Keratinocyte (primary cell): ENCODE measurements at regions not wholly inside any gene's neighbourhood (a gene's known extent, or its start where the extent isn't known, plus 50 kb on each side); places are given as distances from the start of the nearest gene placed in this dataset.
"Not testable (repeated sequence)": the region's sequence is repeated elsewhere in the genome, so short reads cannot be mapped to it uniquely, and the experiment has no call there.

Experiments
- DNase-seq: peaks from one replicate; pipeline ENCODE4 v3.0.0-alpha.2; 2011; ENCODE audit warnings: low read depth, missing footprints, low spot score
- FAIRE-seq: peaks from 2 replicates; lab custom pipeline; 2011; peaks lifted over from hg19 to GRCh38; lab: Jason Lieb, UNC
- H2AFZ ChIP-seq: 2 replicates; pipeline ENCODE4 v1.6.0; 2012; ENCODE audit warnings: low read length, control low read depth, inconsistent platforms; ENCODE audit not compliant: control insufficient read depth
- H3K27ac ChIP-seq: 2 replicates; pipeline ENCODE4 v1.5.1; 2011; ENCODE audit warnings: low read length; ENCODE audit not compliant: control insufficient read depth, insufficient read depth
- H3K27me3 ChIP-seq: 3 replicates; pipeline ENCODE4 v1.6.0; 2011; ENCODE audit warnings: low read length; ENCODE audit not compliant: control insufficient read depth, insufficient read depth; ENCODE audit errors: extremely low read depth
- H3K36me3 ChIP-seq, 2 experiments: 2 replicates in 1 of 2; 3 replicates in 1 of 2; pipeline ENCODE4 v1.5.1; 2011; ENCODE audit warnings: low read length in 2 of 2, mild to moderate bottlenecking in 1 of 2; ENCODE audit not compliant: control insufficient read depth in 2 of 2, insufficient read depth in 2 of 2; ENCODE audit errors: extremely low read depth in 1 of 2
- H3K4me1 ChIP-seq: 3 replicates; pipeline ENCODE4 v1.5.1; 2011; ENCODE audit warnings: low read length; ENCODE audit not compliant: control insufficient read depth, insufficient read depth; ENCODE audit errors: extremely low read depth
- H3K4me2 ChIP-seq: 3 replicates; pipeline ENCODE4 v1.6.0; 2011; ENCODE audit warnings: low read depth, low read length; ENCODE audit not compliant: control insufficient read depth, insufficient read depth; ENCODE audit errors: extremely low read depth
- H3K4me3 ChIP-seq, 3 experiments: fragments of 200-600 bp in 1 of 3; sonication (generic) in 1 of 3; 2 replicates in 2 of 3; 3 replicates in 1 of 3; pipeline ENCODE4 v1.5.1; 2011 to 2016; ENCODE audit warnings: low read length in 3 of 3, mild to moderate bottlenecking in 3 of 3, control low read depth in 2 of 3, inconsistent platforms in 1 of 3, low read depth in 1 of 3, mixed read lengths in 1 of 3, mixed run types in 1 of 3, moderate library complexity in 1 of 3; ENCODE audit not compliant: control insufficient read depth in 2 of 3, insufficient read depth in 2 of 3; ENCODE audit errors: extremely low read depth in 1 of 3
- H3K79me2 ChIP-seq: 2 replicates; pipeline ENCODE4 v1.6.0; 2012; ENCODE audit warnings: low read length; ENCODE audit not compliant: control insufficient read depth, insufficient read depth
- H3K9ac ChIP-seq: 3 replicates; pipeline ENCODE4 v1.6.0; 2011; ENCODE audit warnings: low read length; ENCODE audit not compliant: control insufficient read depth, insufficient read depth; ENCODE audit errors: extremely low read depth
- H3K9me1 ChIP-seq: 3 replicates; pipeline ENCODE4 v1.6.0; 2011; ENCODE audit warnings: low read length; ENCODE audit not compliant: control insufficient read depth, insufficient read depth; ENCODE audit errors: extremely low read depth
- H3K9me3 ChIP-seq: 2 replicates; pipeline ENCODE4 v1.5.1; 2012; ENCODE audit warnings: low read depth, low read length; ENCODE audit not compliant: control insufficient read depth
- H4K20me1 ChIP-seq: 3 replicates; pipeline ENCODE4 v1.6.0; 2011; ENCODE audit warnings: low read length; ENCODE audit not compliant: control insufficient read depth, insufficient read depth; ENCODE audit errors: extremely low read depth
- EZH2 ChIP-seq: IDR thresholded peaks from one replicate; pipeline ENCODE4 v1.6.1; 2012; ENCODE audit warnings: inconsistent platforms, mild to moderate bottlenecking, low read length, moderate library complexity
- dilution Hi-C: fragments of 300-500 bp; cut with MboI; formaldehyde crosslinking; loops from one replicate; pipeline ENCODE4 v1.7.0; 2020; ENCODE audit warnings: low sequenced_read_pairs; ENCODE audit not compliant: extremely low pct_ligation_motif_present
- TF ChIP-seq, protein P1 (sequence below), 3 experiments: IDR thresholded peaks in 1 of 3; conservative IDR thresholded peaks in 1 of 3; optimal IDR thresholded peaks in 1 of 3; 2 replicates in 2 of 3; 3 replicates in 1 of 3; pipeline versions ENCODE3 to v1.5.1; 2011; ENCODE audit warnings: low read length in 3 of 3, mild to moderate bottlenecking in 3 of 3, moderate library complexity in 2 of 3, control low read depth in 1 of 3, inconsistent platforms in 1 of 3; ENCODE audit not compliant: insufficient read depth in 2 of 3; ENCODE audit errors: extremely low read depth in 1 of 3

DNA sequence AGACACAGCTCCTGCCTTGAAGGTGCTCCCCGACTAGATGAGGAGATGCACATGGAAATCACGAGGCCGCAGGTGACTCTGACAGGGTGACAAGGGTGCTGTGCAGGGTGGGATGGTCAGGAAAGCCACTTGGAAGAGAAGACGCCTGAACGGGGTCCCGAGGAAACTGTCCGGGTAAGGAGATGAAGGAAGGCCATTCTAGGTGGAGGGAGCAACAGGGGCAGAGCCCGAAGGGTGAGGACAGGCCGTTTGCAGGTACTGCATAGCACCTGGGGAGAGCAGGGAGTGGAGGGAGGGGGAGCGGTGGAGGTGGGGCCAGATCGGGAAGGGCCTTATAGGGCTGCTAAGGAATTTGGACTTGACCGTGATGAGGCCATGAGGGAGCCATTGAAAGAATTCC, 105.6 kb upstream of the DLG1 start:
- no peak overlapping the region for H3K27ac ChIP-seq
- no peaks in the 10 kb centered on the region for H3K79me2 ChIP-seq
- no peak overlapping the region for H3K4me2 ChIP-seq
- H2AFZ ChIP-seq = no peak overlapping the region
- dilution Hi-C loops = no loop called here
- H3K36me3 ChIP-seq = no peaks in the 10 kb centered on the region
- H3K4me1 ChIP-seq = no peaks in the 10 kb centered on the region
- no peaks in the 10 kb centered on the region for H4K20me1 ChIP-seq
- no peaks in the 10 kb centered on the region for H3K9me3 ChIP-seq
- no peaks in the 10 kb centered on the region for H3K27me3 ChIP-seq
- no peak overlapping the region for H3K4me3 ChIP-seq
- no peak overlapping the region for H3K9ac ChIP-seq
- no peak for FAIRE-seq
- no peaks in the 10 kb centered on the region for H3K9me1 ChIP-seq
- TF ChIP-seq, protein P1, sequence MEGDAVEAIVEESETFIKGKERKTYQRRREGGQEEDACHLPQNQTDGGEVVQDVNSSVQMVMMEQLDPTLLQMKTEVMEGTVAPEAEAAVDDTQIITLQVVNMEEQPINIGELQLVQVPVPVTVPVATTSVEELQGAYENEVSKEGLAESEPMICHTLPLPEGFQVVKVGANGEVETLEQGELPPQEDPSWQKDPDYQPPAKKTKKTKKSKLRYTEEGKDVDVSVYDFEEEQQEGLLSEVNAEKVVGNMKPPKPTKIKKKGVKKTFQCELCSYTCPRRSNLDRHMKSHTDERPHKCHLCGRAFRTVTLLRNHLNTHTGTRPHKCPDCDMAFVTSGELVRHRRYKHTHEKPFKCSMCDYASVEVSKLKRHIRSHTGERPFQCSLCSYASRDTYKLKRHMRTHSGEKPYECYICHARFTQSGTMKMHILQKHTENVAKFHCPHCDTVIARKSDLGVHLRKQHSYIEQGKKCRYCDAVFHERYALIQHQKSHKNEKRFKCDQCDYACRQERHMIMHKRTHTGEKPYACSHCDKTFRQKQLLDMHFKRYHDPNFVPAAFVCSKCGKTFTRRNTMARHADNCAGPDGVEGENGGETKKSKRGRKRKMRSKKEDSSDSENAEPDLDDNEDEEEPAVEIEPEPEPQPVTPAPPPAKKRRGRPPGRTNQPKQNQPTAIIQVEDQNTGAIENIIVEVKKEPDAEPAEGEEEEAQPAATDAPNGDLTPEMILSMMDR (optimal IDR thresholded peaks at IDR 0.05 in 1 of 3, IDR thresholded peaks at IDR 0.05 in 1 of 3, conservative IDR thresholded peaks at IDR 0.05 in 1 of 3; ENCODE audit: extremely low read depth in 1 of 3, insufficient read depth in 2 of 3, low read length in 3 of 3) = no peak
- no peak for TF ChIP-seq EZH2
- DNase-seq = no peak

DNA sequence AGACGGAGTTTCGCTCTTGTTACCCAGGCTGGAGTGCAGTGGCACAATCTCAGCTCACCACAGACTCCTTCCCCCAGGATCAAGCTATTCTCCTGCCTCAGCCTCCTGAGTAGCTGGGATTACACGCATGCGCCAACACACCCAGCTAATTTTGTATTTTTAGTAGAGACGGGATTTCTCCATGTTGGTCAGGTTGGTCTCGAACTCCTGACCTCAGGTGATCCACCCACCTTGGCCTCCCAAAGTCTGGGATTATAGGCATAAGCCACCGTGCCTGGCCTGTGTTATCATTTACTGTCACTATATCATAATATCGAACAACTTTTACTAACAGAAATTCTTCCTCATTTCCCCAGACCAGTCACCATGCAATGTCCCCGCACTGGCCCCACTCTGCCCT, 104.0 kb upstream of the DLG1 start:
- H3K9ac ChIP-seq, FAIRE-seq, H3K9me1 ChIP-seq, DNase-seq, H4K20me1 ChIP-seq, H3K27me3 ChIP-seq, H3K4me1 ChIP-seq, H3K4me3 ChIP-seq, H3K4me2 ChIP-seq, H2AFZ ChIP-seq, H3K79me2 ChIP-seq, dilution Hi-C loops, H3K9me3 ChIP-seq, H3K36me3 ChIP-seq, H3K27ac ChIP-seq: not testable (repeated sequence)

DNA sequence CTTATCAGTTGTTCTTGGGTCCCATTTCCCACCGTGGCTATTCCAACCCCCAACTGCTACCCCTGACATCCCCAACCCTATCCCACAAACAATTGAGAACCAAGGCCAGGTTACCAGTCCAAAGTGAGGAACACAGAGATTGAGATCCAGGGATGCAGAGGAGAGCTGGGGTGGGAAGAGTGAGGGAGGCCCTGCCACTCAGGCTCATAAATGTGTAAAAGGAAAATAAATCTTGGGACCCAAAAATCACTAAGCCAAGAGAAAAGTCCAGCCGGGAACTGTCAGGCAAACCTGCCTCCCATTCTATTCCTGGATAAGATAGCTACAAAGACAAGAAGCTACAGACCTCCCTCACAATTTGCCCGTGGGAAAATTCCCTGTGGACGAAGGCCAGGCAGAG, 101.1 kb upstream of the DLG1 start:
- Histone ChIP-seq H3K27ac (no peak overlapping the region), H3K9me3 (no peaks in the 10 kb centered on the region), H3K36me3 (no peaks in the 10 kb centered on the region), H3K27me3 (no peaks in the 10 kb centered on the region), H4K20me1 (no peaks in the 10 kb centered on the region), H3K9ac (no peak overlapping the region), H3K79me2 (no peaks in the 10 kb centered on the region), H2AFZ (no peak overlapping the region), H3K9me1 (no peaks in the 10 kb centered on the region), H3K4me2 (no peak overlapping the region), H3K4me3 (no peak overlapping the region), H3K4me1 (peaks cover 27% of the 10 kb centered on the region)
- dilution Hi-C loops = no loop called here
- DNase-seq = no peak
- FAIRE-seq = no peak
- TF ChIP-seq EZH2 = no peak
- TF ChIP-seq, protein P1 (optimal IDR thresholded peaks at IDR 0.05 in 1 of 3, IDR thresholded peaks at IDR 0.05 in 1 of 3, conservative IDR thresholded peaks at IDR 0.05 in 1 of 3; ENCODE audit: extremely low read depth in 1 of 3, insufficient read depth in 2 of 3, low read length in 3 of 3) = no peak
